ENCODE measurements at regions not wholly inside any gene's neighbourhood (a gene's known extent, or its start where the extent isn't known, plus 50 kb on each side); places are given as distances from the start of the nearest gene placed in this dataset.

- in situ Hi-C loops (cut with MboI; ENCODE audit: low pct_unique_long_range_greater_than_20kb, low sequenced_read_pairs, unreplicated experiment), result loop anchor here (10.0 kb wide), 1 partner anchor 62 kb away; no protein-coding TSS in a partner anchor
- peak; percentile 37 for DNase-seq (ENCODE audit: low spot score)
Observed at GRCh38 chr1:111032295-111032897, 68.7 kb upstream of the LRIF1 start.

GRCh38 chr1:111030590-111030989 is 66.9 kb upstream of the LRIF1 start:
- TF ChIP-seq CTCF (IDR thresholded peaks at IDR 0.05; ENCODE audit: extremely low read depth, insufficient read depth, missing control alignments), result peak; percentile 92
- in situ Hi-C loops (cut with MboI; ENCODE audit: low pct_unique_long_range_greater_than_20kb, low sequenced_read_pairs, unreplicated experiment), result loop anchor here (10.0 kb wide), 1 partner anchor 64 kb away; no protein-coding TSS in a partner anchor
- peak; percentile 51 for DNase-seq (ENCODE audit: low spot score)

More at GRCh38 chr1:111032295-111032897, 68.7 kb upstream of the LRIF1 start:
- TF ChIP-seq CTCF (IDR thresholded peaks at IDR 0.05; ENCODE audit: extremely low read depth, insufficient read depth, missing control alignments), result peak; percentile 75

GRCh38 chr1:111025109-111025508 is 61.4 kb upstream of the LRIF1 start:
- DNase-seq (ENCODE audit: low spot score), result no peak
- in situ Hi-C loops (cut with MboI; ENCODE audit: low pct_unique_long_range_greater_than_20kb, low sequenced_read_pairs, unreplicated experiment), result no loop called here
- no peak for TF ChIP-seq CTCF (IDR thresholded peaks at IDR 0.05; ENCODE audit: extremely low read depth, insufficient read depth, missing control alignments)

GRCh38 chr1:111015222-111015621 is 51.5 kb upstream of the LRIF1 start:
- TF ChIP-seq CTCF (IDR thresholded peaks at IDR 0.05; ENCODE audit: extremely low read depth, insufficient read depth, missing control alignments), result no peak
- no peak for DNase-seq (ENCODE audit: low spot score)
- in situ Hi-C loops (cut with MboI; ENCODE audit: low pct_unique_long_range_greater_than_20kb, low sequenced_read_pairs, unreplicated experiment), result no loop called here

Measured in GM13977 (cell line).